ENCODE measurements at regions not wholly inside any gene's neighbourhood (a gene's known extent, or its start where the extent isn't known, plus 50 kb on each side); places are given as distances from the start of the nearest gene placed in this dataset.

- DNase-seq (ENCODE audit: low read depth) = no peak
- Histone ChIP-seq H3K4me3 (ENCODE audit: low read length) (no peak overlapping the region), H3K9me3 (ENCODE audit: control insufficient read depth, low read length) (no peaks in the 10 kb centered on the region), H3K36me3 (ENCODE audit: control insufficient read depth, insufficient read depth, low read length, severe bottlenecking) (no peaks in the 10 kb centered on the region), H3K27me3 (replicated peaks; ENCODE audit: control insufficient read depth, insufficient read depth, low read length) (no peaks in the 10 kb centered on the region), H3K4me1 (ENCODE audit: control insufficient read depth, insufficient read depth, low read length) (no peaks in the 10 kb centered on the region), H3K9ac (ENCODE audit: low read length) (no peak overlapping the region)
These were observed 157.7 kb upstream of the KITLG start for GRCh38 chr12:88737838-88738472.

DNA sequence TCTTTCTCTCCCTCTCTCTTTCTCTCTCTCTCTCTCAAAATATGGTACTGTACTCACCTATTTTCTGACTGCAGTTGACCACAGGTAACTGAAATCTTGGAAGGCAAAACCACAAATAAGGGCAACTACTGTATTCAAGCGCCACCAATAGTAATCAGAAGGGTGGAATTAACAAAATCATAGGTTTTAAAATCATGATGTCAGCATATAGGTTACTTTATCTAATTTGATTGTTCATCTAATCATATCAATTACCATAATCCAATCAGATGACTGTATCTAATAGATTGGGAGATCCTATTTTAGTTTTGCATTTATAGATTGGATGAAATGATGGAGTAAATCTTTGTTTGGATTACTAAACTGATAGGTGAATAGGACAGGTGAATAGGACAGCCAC, 155.8 kb upstream of the KITLG start:
- DNase-seq (ENCODE audit: low read depth) = no peak
- Histone ChIP-seq H3K36me3 (ENCODE audit: control insufficient read depth, insufficient read depth, low read length, severe bottlenecking) (no peaks in the 10 kb centered on the region), H3K4me3 (ENCODE audit: low read length) (no peak overlapping the region), H3K27me3 (replicated peaks; ENCODE audit: control insufficient read depth, insufficient read depth, low read length) (no peaks in the 10 kb centered on the region), H3K9ac (ENCODE audit: low read length) (no peak overlapping the region), H3K4me1 (ENCODE audit: control insufficient read depth, insufficient read depth, low read length) (no peaks in the 10 kb centered on the region), H3K9me3 (ENCODE audit: control insufficient read depth, low read length) (no peaks in the 10 kb centered on the region)

DNA sequence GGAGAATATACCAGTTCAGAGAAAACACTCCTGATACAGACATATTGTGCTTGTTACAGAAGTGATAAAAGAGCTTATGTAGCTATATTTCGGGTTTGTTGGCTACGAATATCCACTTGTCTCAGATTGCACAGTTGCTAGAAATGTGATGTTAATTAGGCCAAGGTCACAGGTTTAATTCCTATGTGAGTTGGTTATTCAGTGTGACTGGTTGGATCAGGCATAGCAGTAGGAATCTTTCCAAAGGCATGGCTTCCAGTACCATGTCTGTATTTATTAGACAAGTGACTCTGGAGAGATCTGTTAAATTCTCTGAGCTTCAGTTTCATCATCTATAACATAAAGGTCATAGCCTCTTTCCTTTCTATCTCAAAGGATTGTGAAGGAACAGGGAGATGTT, 152.7 kb upstream of the KITLG start:
- Histone ChIP-seq H3K27me3 (replicated peaks; ENCODE audit: control insufficient read depth, insufficient read depth, low read length) (no peaks in the 10 kb centered on the region), H3K9ac (ENCODE audit: low read length) (no peak overlapping the region), H3K4me3 (ENCODE audit: low read length) (no peak overlapping the region), H3K9me3 (ENCODE audit: control insufficient read depth, low read length) (no peaks in the 10 kb centered on the region), H3K36me3 (ENCODE audit: control insufficient read depth, insufficient read depth, low read length, severe bottlenecking) (no peaks in the 10 kb centered on the region), H3K4me1 (ENCODE audit: control insufficient read depth, insufficient read depth, low read length) (no peaks in the 10 kb centered on the region)
- no peak for DNase-seq (ENCODE audit: low read depth)

GRCh38 chr12:88729196-88729595, 148.9 kb upstream of the KITLG start:
- no peak overlapping the region for H3K4me3 ChIP-seq (ENCODE audit: low read length)
- no peak for DNase-seq (ENCODE audit: low read depth)
- H3K4me1 ChIP-seq (ENCODE audit: control insufficient read depth, insufficient read depth, low read length) = no peaks in the 10 kb centered on the region
- no peaks in the 10 kb centered on the region for H3K27me3 ChIP-seq (replicated peaks; ENCODE audit: control insufficient read depth, insufficient read depth, low read length)
- no peaks in the 10 kb centered on the region for H3K36me3 ChIP-seq (ENCODE audit: control insufficient read depth, insufficient read depth, low read length, severe bottlenecking)
- H3K9ac ChIP-seq (ENCODE audit: low read length) = no peak overlapping the region
- H3K9me3 ChIP-seq (ENCODE audit: control insufficient read depth, low read length) = no peaks in the 10 kb centered on the region

DNA sequence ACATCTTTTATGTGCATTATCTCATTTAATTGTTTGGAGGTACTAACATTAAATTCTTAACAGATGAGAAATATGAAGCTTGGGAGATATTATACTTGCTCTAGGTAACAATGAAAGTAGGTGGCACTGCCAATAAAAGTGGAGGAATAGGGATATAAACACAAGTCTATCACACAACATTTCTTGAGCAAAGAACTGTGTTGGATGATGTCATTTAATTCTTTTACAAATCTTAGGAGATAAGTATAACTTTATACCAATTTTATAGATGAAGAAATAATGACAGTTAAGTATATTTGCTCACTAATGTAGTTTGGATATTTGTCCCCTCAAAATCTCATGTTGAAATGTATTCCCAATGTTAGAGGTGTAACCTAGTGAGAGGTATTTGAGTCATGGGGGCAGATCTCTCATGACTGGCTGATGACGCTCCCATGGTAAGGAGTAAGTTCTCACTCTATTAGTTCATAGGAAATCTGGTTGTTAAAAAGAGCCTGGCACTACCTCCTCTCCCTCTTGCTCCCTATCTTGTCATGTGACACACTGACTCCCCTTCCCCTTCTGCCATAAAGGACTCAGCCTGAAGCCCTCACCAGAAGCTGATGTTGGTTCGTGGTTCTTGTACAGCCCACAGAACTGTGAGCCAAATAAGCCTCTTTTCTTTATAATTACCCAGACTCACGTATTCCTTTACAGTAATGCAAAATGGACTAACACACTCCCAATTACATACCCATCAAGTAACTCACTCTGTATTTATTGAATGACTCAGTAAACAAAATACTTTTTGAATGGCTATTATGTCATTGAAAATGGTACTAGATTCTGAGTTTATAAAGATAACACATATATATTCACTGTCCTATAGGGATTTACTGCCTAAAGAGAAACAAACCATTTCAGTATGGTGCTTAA, 146.8 kb upstream of the KITLG start:
- peak; percentile 9 for DNase-seq (ENCODE audit: low read depth)
- no peaks in the 10 kb centered on the region for H3K36me3 ChIP-seq (ENCODE audit: control insufficient read depth, insufficient read depth, low read length, severe bottlenecking)
- no peak overlapping the region for H3K4me3 ChIP-seq (ENCODE audit: low read length)
- H3K4me1 ChIP-seq (ENCODE audit: control insufficient read depth, insufficient read depth, low read length) = peaks cover 11% of the 10 kb centered on the region
- no peaks in the 10 kb centered on the region for H3K27me3 ChIP-seq (replicated peaks; ENCODE audit: control insufficient read depth, insufficient read depth, low read length)
- H3K9ac ChIP-seq (ENCODE audit: low read length) = no peak overlapping the region
- H3K9me3 ChIP-seq (ENCODE audit: control insufficient read depth, low read length) = no peaks in the 10 kb centered on the region

DNA sequence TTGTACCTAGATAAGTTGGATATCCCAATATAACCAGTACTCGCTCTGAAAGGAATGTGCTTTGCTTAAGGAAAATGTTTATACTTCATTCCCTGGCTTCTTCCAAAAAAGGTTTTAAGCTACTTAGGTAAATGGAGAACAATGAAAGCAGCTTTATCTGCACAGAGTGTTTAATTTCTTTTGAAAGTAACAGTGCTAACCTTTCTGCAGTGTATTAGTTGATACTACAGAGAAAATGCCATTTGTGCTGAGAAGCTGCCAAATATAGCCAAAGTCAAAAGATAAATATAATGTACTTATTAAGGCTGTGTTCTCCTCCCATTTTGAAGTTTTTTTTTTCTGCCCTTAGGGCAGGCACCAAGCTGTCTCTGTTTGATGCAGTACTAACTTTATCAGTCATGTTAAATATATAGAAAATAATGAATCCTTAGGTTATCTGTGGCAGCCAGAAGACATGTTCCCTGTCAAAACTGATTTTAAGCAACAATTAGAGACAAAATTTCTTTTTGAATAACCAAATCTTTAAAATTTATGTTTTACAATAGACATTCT, 145.4 kb upstream of the KITLG start:
- no peak for DNase-seq (ENCODE audit: low read depth)
- Histone ChIP-seq H3K4me1 (ENCODE audit: control insufficient read depth, insufficient read depth, low read length) (peaks cover 11% of the 10 kb centered on the region), H3K27me3 (replicated peaks; ENCODE audit: control insufficient read depth, insufficient read depth, low read length) (no peaks in the 10 kb centered on the region), H3K9me3 (ENCODE audit: control insufficient read depth, low read length) (no peaks in the 10 kb centered on the region), H3K36me3 (ENCODE audit: control insufficient read depth, insufficient read depth, low read length, severe bottlenecking) (no peaks in the 10 kb centered on the region), H3K4me3 (ENCODE audit: low read length) (no peak overlapping the region), H3K9ac (ENCODE audit: low read length) (no peak overlapping the region)

DNA sequence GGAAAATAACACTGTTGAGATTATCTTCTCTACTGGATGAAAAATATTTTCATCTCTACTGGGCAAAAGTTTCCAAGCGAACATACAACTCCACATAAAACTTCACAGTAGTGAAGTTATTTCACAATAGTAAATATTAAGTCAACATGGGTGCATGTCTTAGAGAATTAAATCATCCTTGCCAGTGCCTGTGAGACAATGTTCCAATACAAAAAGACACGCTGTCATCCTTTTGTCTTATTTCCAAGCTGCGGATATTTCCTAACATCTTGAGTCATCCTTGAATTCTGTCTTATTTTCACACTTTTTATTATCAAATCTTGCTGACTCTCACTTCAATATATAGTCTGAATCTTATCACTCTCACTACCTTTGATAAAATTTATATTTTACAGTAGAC, 142.9 kb upstream of the KITLG start:
- no peaks in the 10 kb centered on the region for H3K36me3 ChIP-seq (ENCODE audit: control insufficient read depth, insufficient read depth, low read length, severe bottlenecking)
- DNase-seq (ENCODE audit: low read depth) = peak; percentile 55
- no peaks in the 10 kb centered on the region for H3K9me3 ChIP-seq (ENCODE audit: control insufficient read depth, low read length)
- peaks cover 14% of the 10 kb centered on the region for H3K4me1 ChIP-seq (ENCODE audit: control insufficient read depth, insufficient read depth, low read length)
- no peaks in the 10 kb centered on the region for H3K27me3 ChIP-seq (replicated peaks; ENCODE audit: control insufficient read depth, insufficient read depth, low read length)
- no peak overlapping the region for H3K4me3 ChIP-seq (ENCODE audit: low read length)
- no peak overlapping the region for H3K9ac ChIP-seq (ENCODE audit: low read length)

DNA sequence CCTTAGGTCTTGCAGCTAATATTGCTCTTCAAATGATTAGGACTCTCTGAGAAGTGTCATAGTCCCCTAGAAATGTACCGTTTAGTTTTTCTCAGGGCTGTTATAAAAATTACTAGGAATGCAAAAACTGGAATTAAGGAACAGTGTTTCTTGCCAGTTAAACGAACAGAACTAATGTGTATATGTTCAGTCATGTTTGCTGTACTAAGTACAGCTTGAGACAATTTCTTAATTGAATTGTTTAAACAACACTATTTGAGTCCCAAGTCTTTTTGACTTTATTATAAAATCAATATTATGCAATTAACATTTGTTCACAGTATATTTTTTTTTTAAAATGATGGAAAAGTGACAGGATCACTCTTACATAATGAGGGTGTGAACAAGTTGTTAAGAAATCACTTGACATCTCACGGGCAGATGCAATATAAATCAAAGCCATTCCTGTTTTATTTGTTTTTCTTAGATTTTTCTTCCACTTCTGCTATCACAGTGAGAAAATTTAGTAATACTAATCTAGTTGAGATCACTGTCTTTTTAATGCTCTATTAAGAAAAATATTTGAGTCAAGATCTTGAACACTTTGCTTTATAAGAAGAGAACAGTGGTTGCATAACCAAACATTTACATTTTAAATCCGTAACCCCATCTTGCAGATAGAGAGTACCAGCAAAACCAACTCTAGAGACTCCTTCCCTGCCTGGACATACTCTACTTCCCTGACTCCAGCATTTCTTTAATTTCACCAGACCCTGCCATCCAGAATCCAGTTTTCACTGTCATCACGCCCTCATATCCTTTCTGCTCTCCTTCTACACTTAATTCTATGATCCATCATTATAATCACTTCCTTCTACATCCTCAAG, 140.7 kb upstream of the KITLG start:
- Histone ChIP-seq H3K27me3 (replicated peaks; ENCODE audit: control insufficient read depth, insufficient read depth, low read length) (no peaks in the 10 kb centered on the region), H3K9ac (ENCODE audit: low read length) (no peak overlapping the region), H3K9me3 (ENCODE audit: control insufficient read depth, low read length) (no peaks in the 10 kb centered on the region), H3K4me3 (ENCODE audit: low read length) (no peak overlapping the region), H3K4me1 (ENCODE audit: control insufficient read depth, insufficient read depth, low read length) (peaks cover 14% of the 10 kb centered on the region), H3K36me3 (ENCODE audit: control insufficient read depth, insufficient read depth, low read length, severe bottlenecking) (no peaks in the 10 kb centered on the region)
- DNase-seq (ENCODE audit: low read depth) = no peak

DNA sequence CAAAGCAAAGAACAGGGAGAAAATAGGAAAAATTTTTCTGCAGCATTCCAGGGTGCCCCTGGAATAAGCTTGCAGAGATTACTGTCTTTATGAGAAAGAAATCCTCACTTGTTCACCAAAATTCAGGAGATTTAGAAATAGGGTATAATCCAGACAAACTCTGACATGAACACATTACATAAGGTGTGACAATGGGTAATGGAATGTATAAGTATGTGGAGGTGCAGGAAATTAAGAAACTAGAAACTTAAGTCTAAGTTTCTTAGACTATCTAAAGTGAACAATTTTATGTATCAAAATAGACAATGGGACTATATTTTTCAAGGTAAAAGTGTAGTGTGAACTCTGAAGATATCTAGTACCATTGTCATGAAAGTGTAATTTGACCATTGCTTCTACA, 140.0 kb upstream of the KITLG start:
- H3K9me3 ChIP-seq (ENCODE audit: control insufficient read depth, low read length) = no peaks in the 10 kb centered on the region
- no peak for DNase-seq (ENCODE audit: low read depth)
- H3K4me3 ChIP-seq (ENCODE audit: low read length) = no peak overlapping the region
- H3K36me3 ChIP-seq (ENCODE audit: control insufficient read depth, insufficient read depth, low read length, severe bottlenecking) = no peaks in the 10 kb centered on the region
- peaks cover 14% of the 10 kb centered on the region for H3K4me1 ChIP-seq (ENCODE audit: control insufficient read depth, insufficient read depth, low read length)
- H3K27me3 ChIP-seq (replicated peaks; ENCODE audit: control insufficient read depth, insufficient read depth, low read length) = no peaks in the 10 kb centered on the region
- H3K9ac ChIP-seq (ENCODE audit: low read length) = no peak overlapping the region

DNA sequence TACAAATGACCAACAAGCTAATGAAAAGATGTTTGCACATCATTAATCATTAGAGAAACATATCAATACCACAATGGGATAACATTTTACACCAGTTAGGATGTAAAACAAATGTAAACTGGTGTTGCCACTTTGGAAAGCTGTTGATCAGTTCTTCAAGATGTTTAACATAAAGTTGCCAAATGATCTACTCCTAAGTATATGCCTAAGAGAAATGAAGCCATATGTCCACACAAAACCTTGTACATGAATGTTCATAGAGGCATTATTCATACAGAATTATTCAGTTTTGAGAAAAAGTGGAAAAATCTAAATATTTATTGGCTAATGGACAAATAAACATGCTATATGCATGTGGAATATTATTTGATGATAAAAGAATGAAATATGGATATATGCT, 136.9 kb upstream of the KITLG start:
- H3K27me3 ChIP-seq (replicated peaks; ENCODE audit: control insufficient read depth, insufficient read depth, low read length) = no peaks in the 10 kb centered on the region
- DNase-seq (ENCODE audit: low read depth) = no peak
- no peak overlapping the region for H3K9ac ChIP-seq (ENCODE audit: low read length)
- no peaks in the 10 kb centered on the region for H3K36me3 ChIP-seq (ENCODE audit: control insufficient read depth, insufficient read depth, low read length, severe bottlenecking)
- H3K4me1 ChIP-seq (ENCODE audit: control insufficient read depth, insufficient read depth, low read length) = peaks cover 3% of the 10 kb centered on the region
- H3K9me3 ChIP-seq (ENCODE audit: control insufficient read depth, low read length) = no peaks in the 10 kb centered on the region
- H3K4me3 ChIP-seq (ENCODE audit: low read length) = no peak overlapping the region

DNA sequence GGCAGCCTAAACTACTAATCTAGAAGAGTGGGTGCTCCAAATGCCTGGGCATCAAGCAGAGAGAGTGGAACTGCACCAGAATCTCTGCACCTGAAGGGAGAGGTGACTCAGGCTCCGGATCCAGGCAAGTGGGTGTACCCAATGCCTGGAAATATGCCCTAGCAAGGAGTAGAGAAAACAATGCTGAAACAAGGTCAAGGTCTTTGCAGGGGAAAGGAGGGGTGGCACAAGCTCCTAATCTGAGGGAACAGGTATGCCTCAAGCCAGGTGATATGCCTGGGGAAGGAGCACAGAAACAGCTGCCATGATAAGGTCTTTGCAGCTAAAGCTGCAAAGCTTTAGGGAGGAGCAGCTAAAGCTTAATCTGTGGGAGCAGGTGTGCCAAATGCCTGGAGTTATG, 136.0 kb upstream of the KITLG start:
- H3K4me1 ChIP-seq (ENCODE audit: control insufficient read depth, insufficient read depth, low read length) = peaks cover 3% of the 10 kb centered on the region
- H3K27me3 ChIP-seq (replicated peaks; ENCODE audit: control insufficient read depth, insufficient read depth, low read length) = no peaks in the 10 kb centered on the region
- no peak overlapping the region for H3K9ac ChIP-seq (ENCODE audit: low read length)
- no peak for DNase-seq (ENCODE audit: low read depth)
- H3K36me3 ChIP-seq (ENCODE audit: control insufficient read depth, insufficient read depth, low read length, severe bottlenecking) = no peaks in the 10 kb centered on the region
- H3K4me3 ChIP-seq (ENCODE audit: low read length) = no peak overlapping the region
- no peaks in the 10 kb centered on the region for H3K9me3 ChIP-seq (ENCODE audit: control insufficient read depth, low read length)

Data from adipocyte (in vitro differentiated cells).